Activated T-cell treated with anti-CD3 and anti-CD28 coated beads, Interleukin-2, amount 50 U/mL, for 1 hour (primary cell): ENCODE measurements at regions not wholly inside any gene's neighbourhood (a gene's known extent, or its start where the extent isn't known, plus 50 kb on each side); places are given as distances from the start of the nearest gene placed in this dataset.

Experiments
- DNase-seq: peaks from one replicate; pipeline ENCODE4 v3.0.0-alpha.2; 2020

GRCh38 chr21:39124681-39125251, 58.5 kb downstream of the PSMG1 start:
- no peak for DNase-seq

GRCh38 chr21:39123375-39123774, 59.9 kb downstream of the PSMG1 start:
- DNase-seq = no peak

GRCh38 chr21:39121600-39122355, 61.5 kb downstream of the PSMG1 start:
- DNase-seq = no peak

- no peak for DNase-seq
Observed at GRCh38 chr21:39120876-39121599, 62.2 kb downstream of the PSMG1 start.

- no peak for DNase-seq
Observed at GRCh38 chr21:39119891-39120290, 63.4 kb downstream of the PSMG1 start.

- DNase-seq = no peak
Observed at GRCh38 chr21:39118604-39119215, 64.5 kb downstream of the PSMG1 start.

GRCh38 chr21:39118061-39118460, 65.2 kb downstream of the PSMG1 start:
- DNase-seq = no peak

GRCh38 chr21:39117440-39117970, 65.7 kb downstream of the PSMG1 start:
- DNase-seq = no peak

GRCh38 chr21:39116761-39117439, 66.4 kb downstream of the PSMG1 start:
- DNase-seq = no peak

- no peak for DNase-seq
Observed at GRCh38 chr21:39115576-39116235, 67.5 kb downstream of the PSMG1 start.

GRCh38 chr21:39114871-39115575, 68.2 kb downstream of the PSMG1 start:
- DNase-seq = no peak

- DNase-seq = no peak
Observed at GRCh38 chr21:39111931-39112550, 71.2 kb downstream of the PSMG1 start.

GRCh38 chr21:39110431-39110830, 72.8 kb downstream of the PSMG1 start:
- DNase-seq = no peak

- no peak for DNase-seq
Observed at GRCh38 chr21:39109596-39110210, 73.5 kb downstream of the PSMG1 start.

- DNase-seq = no peak
Observed at GRCh38 chr21:39109163-39109530, 74.1 kb downstream of the PSMG1 start.

GRCh38 chr21:39108291-39109162, 74.7 kb downstream of the PSMG1 start:
- DNase-seq = no peak

GRCh38 chr21:39107739-39108138, 75.5 kb downstream of the PSMG1 start:
- no peak for DNase-seq

- DNase-seq = no peak
Observed at GRCh38 chr21:39106881-39107462, 76.3 kb downstream of the PSMG1 start.

- DNase-seq = no peak
Observed at GRCh38 chr21:39105836-39106235, 77.4 kb downstream of the PSMG1 start.
